SK-N-SH (cell line): ENCODE measurements at regions not wholly inside any gene's neighbourhood (a gene's known extent, or its start where the extent isn't known, plus 50 kb on each side); places are given as distances from the start of the nearest gene placed in this dataset.
"Not testable (repeated sequence)": the region's sequence is repeated elsewhere in the genome, so short reads cannot be mapped to it uniquely, and the experiment has no call there.

Experiments used
- EZH2phosphoT487 ChIP-seq: fragments of 200-600 bp; sonication (generic); IDR thresholded peaks from 2 replicates; pipeline ENCODE4 v1.6.1; 2017; ENCODE audit warnings: low read depth, mixed run types, mild to moderate bottlenecking, antibody characterized with exemption, moderate library complexity, borderline replicate concordance
- GABPA ChIP-seq: IDR thresholded peaks from 2 replicates; pipeline ENCODE4 v1.4.0; 2012; ENCODE audit warnings: low read depth, mild to moderate bottlenecking
- NRF1 ChIP-seq: IDR thresholded peaks from 2 replicates; pipeline ENCODE4 v1.6.1; 2012; ENCODE audit warnings: low read depth, mild to moderate bottlenecking, low read length
- POLR2AphosphoS5 ChIP-seq: IDR thresholded peaks from 2 replicates; pipeline ENCODE4 v1.6.1; 2012; ENCODE audit warnings: low read depth, low read length
- RFX5 ChIP-seq: IDR thresholded peaks from 2 replicates; pipeline ENCODE4 v1.6.1; 2012; ENCODE audit warnings: mild to moderate bottlenecking, improper control_type of control experiment, low read length
- YY1 ChIP-seq: IDR thresholded peaks from 2 replicates; pipeline ENCODE4 v1.4.0; 2012; ENCODE audit warnings: low read depth, mild to moderate bottlenecking
- TF ChIP-seq, protein P1 (sequence below): IDR thresholded peaks from 2 replicates; pipeline ENCODE4 v1.4.0; 2012; ENCODE audit warnings: low read depth, borderline replicate concordance
- TF ChIP-seq, protein P2 (sequence below): IDR thresholded peaks from 2 replicates; pipeline ENCODE4 v1.6.1; 2012; ENCODE audit warnings: mild to moderate bottlenecking, low read depth, low read length, moderate library complexity
- TF ChIP-seq, protein P3 (sequence below): fragments of 200-600 bp; sonication (generic); IDR thresholded peaks from 2 replicates; pipeline ENCODE4 v1.6.1; 2017; ENCODE audit warnings: antibody characterized with exemption, mild to moderate bottlenecking, moderate library complexity

DNA sequence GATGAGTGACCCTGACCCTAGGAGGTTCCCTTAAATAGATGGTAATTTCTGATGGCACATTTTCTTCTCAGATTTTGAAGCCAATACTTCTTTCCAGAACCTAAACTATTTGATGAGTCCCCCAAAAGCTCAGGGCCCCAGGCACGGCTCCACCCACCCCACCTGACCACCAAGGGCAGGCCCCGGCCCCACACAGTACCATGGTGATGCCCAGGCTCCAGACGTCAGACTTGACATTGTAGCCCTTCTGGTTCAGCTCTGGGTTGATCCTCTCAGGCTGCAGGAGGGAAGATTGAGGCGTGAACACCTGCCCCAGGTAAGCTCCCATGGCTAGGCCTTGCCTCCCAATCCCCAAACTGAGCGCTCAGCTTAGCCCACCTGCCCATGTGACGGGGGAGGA, 90.3 kb downstream of the KCNJ18 start:
- TF ChIP-seq, protein P1, sequence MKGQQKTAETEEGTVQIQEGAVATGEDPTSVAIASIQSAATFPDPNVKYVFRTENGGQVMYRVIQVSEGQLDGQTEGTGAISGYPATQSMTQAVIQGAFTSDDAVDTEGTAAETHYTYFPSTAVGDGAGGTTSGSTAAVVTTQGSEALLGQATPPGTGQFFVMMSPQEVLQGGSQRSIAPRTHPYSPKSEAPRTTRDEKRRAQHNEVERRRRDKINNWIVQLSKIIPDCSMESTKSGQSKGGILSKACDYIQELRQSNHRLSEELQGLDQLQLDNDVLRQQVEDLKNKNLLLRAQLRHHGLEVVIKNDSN, result not testable (repeated sequence)
- TF ChIP-seq RFX5, NRF1, POLR2AphosphoS5, YY1, GABPA, EZH2phosphoT487: not testable (repeated sequence)
- TF ChIP-seq, protein P2, sequence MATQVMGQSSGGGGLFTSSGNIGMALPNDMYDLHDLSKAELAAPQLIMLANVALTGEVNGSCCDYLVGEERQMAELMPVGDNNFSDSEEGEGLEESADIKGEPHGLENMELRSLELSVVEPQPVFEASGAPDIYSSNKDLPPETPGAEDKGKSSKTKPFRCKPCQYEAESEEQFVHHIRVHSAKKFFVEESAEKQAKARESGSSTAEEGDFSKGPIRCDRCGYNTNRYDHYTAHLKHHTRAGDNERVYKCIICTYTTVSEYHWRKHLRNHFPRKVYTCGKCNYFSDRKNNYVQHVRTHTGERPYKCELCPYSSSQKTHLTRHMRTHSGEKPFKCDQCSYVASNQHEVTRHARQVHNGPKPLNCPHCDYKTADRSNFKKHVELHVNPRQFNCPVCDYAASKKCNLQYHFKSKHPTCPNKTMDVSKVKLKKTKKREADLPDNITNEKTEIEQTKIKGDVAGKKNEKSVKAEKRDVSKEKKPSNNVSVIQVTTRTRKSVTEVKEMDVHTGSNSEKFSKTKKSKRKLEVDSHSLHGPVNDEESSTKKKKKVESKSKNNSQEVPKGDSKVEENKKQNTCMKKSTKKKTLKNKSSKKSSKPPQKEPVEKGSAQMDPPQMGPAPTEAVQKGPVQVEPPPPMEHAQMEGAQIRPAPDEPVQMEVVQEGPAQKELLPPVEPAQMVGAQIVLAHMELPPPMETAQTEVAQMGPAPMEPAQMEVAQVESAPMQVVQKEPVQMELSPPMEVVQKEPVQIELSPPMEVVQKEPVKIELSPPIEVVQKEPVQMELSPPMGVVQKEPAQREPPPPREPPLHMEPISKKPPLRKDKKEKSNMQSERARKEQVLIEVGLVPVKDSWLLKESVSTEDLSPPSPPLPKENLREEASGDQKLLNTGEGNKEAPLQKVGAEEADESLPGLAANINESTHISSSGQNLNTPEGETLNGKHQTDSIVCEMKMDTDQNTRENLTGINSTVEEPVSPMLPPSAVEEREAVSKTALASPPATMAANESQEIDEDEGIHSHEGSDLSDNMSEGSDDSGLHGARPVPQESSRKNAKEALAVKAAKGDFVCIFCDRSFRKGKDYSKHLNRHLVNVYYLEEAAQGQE, result not testable (repeated sequence)
- TF ChIP-seq, protein P3, sequence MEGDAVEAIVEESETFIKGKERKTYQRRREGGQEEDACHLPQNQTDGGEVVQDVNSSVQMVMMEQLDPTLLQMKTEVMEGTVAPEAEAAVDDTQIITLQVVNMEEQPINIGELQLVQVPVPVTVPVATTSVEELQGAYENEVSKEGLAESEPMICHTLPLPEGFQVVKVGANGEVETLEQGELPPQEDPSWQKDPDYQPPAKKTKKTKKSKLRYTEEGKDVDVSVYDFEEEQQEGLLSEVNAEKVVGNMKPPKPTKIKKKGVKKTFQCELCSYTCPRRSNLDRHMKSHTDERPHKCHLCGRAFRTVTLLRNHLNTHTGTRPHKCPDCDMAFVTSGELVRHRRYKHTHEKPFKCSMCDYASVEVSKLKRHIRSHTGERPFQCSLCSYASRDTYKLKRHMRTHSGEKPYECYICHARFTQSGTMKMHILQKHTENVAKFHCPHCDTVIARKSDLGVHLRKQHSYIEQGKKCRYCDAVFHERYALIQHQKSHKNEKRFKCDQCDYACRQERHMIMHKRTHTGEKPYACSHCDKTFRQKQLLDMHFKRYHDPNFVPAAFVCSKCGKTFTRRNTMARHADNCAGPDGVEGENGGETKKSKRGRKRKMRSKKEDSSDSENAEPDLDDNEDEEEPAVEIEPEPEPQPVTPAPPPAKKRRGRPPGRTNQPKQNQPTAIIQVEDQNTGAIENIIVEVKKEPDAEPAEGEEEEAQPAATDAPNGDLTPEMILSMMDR, result not testable (repeated sequence)
